ENCODE measurements at regions not wholly inside any gene's neighbourhood (a gene's known extent, or its start where the extent isn't known, plus 50 kb on each side); places are given as distances from the start of the nearest gene placed in this dataset.
"Not testable (repeated sequence)": the region's sequence is repeated elsewhere in the genome, so short reads cannot be mapped to it uniquely, and the experiment has no call there.

GRCh38 chr1:238429703-238430102 lies 539.0 kb upstream of the ZP4 start:
- TF ChIP-seq CTCF (conservative IDR thresholded peaks at IDR 0.05; ENCODE audit: low read length); EZH2phosphoT487 (IDR thresholded peaks at IDR 0.05; ENCODE audit: borderline replicate concordance): not testable (repeated sequence)
